GM21447 (cell line): ENCODE measurements at regions not wholly inside any gene's neighbourhood (a gene's known extent, or its start where the extent isn't known, plus 50 kb on each side); places are given as distances from the start of the nearest gene placed in this dataset.

Source experiments
- ATAC-seq: cut with Tn5 transposase; IDR thresholded peaks from one replicate; pipeline ENCODE4 v1.9.1; 2021; ENCODE audit not compliant: unreplicated experiment

- no peak for ATAC-seq
These were observed 167.6 kb downstream of the TLE3 start for GRCh38 chr15:69929905-69930630.

GRCh38 chr15:69930754-69931153 lies 167.0 kb downstream of the TLE3 start:
- no peak for ATAC-seq

- ATAC-seq: no peak
These were observed 166.6 kb downstream of the TLE3 start for GRCh38 chr15:69931156-69931555.

- ATAC-seq: no peak
These were observed 163.1 kb downstream of the TLE3 start for GRCh38 chr15:69934607-69935006.

GRCh38 chr15:69939513-69940440 lies 157.9 kb downstream of the TLE3 start:
- ATAC-seq: no peak

GRCh38 chr15:69940441-69941300 lies 157.0 kb downstream of the TLE3 start:
- ATAC-seq: no peak

- ATAC-seq: no peak
These were observed 156.5 kb downstream of the TLE3 start for GRCh38 chr15:69941301-69941605.

- ATAC-seq: no peak
These were observed 155.8 kb downstream of the TLE3 start for GRCh38 chr15:69941706-69942495.

- ATAC-seq: no peak
These were observed 154.1 kb downstream of the TLE3 start for GRCh38 chr15:69943637-69944036.

- ATAC-seq: no peak
These were observed 152.0 kb downstream of the TLE3 start for GRCh38 chr15:69945729-69946128.

GRCh38 chr15:69946870-69947269 lies 150.8 kb downstream of the TLE3 start:
- ATAC-seq: no peak

GRCh38 chr15:69947394-69947793 lies 150.3 kb downstream of the TLE3 start:
- ATAC-seq: no peak

GRCh38 chr15:69949485-69949884 lies 148.2 kb downstream of the TLE3 start:
- no peak for ATAC-seq

- ATAC-seq: no peak
These were observed 146.3 kb downstream of the TLE3 start for GRCh38 chr15:69951256-69951897.

GRCh38 chr15:69951898-69952555 lies 145.7 kb downstream of the TLE3 start:
- ATAC-seq: no peak

GRCh38 chr15:69953051-69953450 lies 144.7 kb downstream of the TLE3 start:
- ATAC-seq: no peak

- no peak for ATAC-seq
These were observed 143.9 kb downstream of the TLE3 start for GRCh38 chr15:69953816-69954215.

- ATAC-seq: no peak
These were observed 143.1 kb downstream of the TLE3 start for GRCh38 chr15:69954666-69955065.

GRCh38 chr15:69955240-69955894 lies 142.3 kb downstream of the TLE3 start:
- no peak for ATAC-seq
